22Rv1 (cell line): ENCODE measurements at regions not wholly inside any gene's neighbourhood (a gene's known extent, or its start where the extent isn't known, plus 50 kb on each side); places are given as distances from the start of the nearest gene placed in this dataset.

Experiments
- H3K27ac ChIP-seq: fragments of 450-650 bp; 2 replicates; pipeline ENCODE4 v1.5.1; 2017
- ZFX ChIP-seq: fragments of 450-650 bp; IDR thresholded peaks from 2 replicates; pipeline ENCODE4 v1.6.1; 2017; ENCODE audit warnings: antibody characterized with exemption, borderline replicate concordance
- TF ChIP-seq, protein P1 (sequence below): fragments of 450-650 bp; IDR thresholded peaks from 2 replicates; pipeline ENCODE4 v1.5.1; 2017; ENCODE audit warnings: mild to moderate bottlenecking

DNA sequence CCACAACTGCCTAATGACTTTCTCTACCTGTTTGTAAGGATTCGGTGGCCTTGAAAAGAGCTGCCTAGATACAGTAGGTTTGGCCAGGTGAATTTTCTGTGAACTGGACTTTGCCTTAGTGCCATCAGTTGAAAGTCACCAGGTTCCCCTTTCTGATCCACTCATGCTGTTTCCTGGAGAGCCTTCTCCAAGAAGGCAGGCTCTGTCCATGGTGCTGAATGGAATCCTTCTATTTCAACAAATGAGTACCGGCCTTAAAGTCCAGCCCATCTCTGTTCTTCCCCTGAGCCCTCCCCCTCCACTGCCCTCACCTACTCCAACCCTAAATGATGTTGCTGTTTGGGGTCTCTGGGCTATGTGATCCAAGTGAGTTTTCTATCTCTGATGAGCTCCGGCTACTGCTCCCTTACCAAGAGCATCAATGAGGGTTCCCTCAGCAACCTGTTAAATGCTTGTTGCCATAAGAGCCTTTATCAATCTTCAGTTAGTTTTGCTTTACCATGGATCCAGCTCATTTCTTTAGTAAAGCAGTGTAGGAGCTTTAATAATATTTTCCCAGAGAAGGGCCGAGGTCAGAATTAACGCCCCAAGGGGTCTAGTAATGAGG lies 500.4 kb downstream of the PTPRU start:
- TF ChIP-seq, protein P1, sequence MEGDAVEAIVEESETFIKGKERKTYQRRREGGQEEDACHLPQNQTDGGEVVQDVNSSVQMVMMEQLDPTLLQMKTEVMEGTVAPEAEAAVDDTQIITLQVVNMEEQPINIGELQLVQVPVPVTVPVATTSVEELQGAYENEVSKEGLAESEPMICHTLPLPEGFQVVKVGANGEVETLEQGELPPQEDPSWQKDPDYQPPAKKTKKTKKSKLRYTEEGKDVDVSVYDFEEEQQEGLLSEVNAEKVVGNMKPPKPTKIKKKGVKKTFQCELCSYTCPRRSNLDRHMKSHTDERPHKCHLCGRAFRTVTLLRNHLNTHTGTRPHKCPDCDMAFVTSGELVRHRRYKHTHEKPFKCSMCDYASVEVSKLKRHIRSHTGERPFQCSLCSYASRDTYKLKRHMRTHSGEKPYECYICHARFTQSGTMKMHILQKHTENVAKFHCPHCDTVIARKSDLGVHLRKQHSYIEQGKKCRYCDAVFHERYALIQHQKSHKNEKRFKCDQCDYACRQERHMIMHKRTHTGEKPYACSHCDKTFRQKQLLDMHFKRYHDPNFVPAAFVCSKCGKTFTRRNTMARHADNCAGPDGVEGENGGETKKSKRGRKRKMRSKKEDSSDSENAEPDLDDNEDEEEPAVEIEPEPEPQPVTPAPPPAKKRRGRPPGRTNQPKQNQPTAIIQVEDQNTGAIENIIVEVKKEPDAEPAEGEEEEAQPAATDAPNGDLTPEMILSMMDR: no peak
- H3K27ac ChIP-seq: no peak overlapping the region

DNA sequence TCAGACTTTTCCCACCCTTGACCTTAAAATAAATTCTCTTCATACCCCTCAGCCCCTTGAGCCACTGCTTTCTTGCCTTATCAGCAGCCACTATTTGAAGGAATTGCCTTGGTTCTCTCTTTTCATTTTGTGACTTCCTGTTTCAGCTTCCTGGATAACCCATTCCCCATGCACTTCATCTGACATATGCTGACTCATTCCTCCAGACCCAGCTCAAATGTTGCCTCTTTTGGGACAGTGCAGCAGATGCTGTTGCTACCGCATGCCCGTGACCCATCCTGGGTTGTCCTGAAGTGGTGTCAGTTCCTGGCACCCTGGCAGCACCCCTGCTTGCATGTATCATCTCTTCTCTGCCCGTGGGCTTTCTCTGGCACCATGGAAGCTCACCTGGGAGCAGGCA lies 496.1 kb downstream of the PTPRU start:
- TF ChIP-seq, protein P1: no peak
- TF ChIP-seq ZFX: no peak
- no peak overlapping the region for H3K27ac ChIP-seq

DNA sequence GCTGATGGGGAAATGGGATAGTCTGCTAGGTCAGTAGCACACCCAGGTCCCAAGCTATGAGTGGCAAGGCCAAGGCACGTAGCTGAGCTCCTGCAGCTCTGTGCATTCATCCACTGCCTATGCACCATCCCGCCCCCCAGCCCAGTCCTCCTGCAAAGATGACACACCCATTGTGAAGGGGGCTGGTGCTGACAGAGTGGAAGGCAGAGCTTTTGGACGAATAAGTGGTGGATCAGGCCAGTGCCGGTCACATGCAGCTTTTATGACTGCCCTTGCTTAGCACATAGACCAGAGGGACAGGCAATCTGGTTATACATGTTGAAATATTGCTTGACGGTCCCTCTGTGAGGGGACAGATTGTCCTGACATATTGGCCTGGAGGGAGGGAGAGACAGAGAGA lies 494.3 kb downstream of the PTPRU start:
- no peak for TF ChIP-seq ZFX
- TF ChIP-seq, protein P1: no peak
- no peak overlapping the region for H3K27ac ChIP-seq

DNA sequence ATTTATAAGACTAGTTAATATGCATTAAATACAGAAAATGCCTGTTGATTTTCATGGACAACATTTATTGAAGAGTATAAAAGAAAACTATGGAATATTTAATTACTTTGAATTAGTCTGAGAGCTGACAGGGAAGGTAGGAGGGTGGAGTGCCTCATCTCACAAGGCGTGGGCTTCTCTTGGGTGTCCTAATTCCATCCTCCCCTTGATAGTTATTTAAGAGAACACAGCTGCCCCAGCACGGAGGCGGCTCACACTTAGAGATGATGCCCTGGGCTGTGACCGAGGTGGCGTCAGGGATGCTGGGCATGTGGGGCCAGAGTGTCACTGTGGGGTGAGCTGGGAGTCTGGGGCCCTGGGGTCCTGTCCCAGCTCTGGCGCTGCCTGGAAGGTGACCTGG lies 493.0 kb downstream of the PTPRU start:
- H3K27ac ChIP-seq: no peak overlapping the region
- TF ChIP-seq, protein P1: no peak
- TF ChIP-seq ZFX: no peak

DNA sequence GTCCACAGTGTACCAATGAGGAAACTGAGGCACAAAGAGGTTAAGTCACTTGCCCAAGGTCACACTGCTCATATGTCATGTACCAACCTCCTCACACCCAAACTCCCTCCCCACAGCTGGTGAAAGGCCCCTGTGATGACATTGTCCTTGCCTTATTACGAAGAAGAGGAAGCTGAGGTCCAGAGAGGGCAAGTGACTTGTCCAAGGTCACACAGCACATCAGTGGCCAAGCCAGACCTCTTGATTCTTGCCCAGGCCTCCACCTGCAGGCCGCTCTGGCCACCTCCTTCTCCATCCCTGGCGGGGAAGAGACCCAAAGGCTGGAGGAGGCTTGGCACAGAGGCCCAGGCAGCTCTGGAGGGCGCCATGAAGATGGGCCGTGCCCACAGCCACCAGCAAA lies 492.4 kb downstream of the PTPRU start:
- H3K27ac ChIP-seq: no peak overlapping the region
- TF ChIP-seq ZFX: no peak
- TF ChIP-seq, protein P1: no peak

DNA sequence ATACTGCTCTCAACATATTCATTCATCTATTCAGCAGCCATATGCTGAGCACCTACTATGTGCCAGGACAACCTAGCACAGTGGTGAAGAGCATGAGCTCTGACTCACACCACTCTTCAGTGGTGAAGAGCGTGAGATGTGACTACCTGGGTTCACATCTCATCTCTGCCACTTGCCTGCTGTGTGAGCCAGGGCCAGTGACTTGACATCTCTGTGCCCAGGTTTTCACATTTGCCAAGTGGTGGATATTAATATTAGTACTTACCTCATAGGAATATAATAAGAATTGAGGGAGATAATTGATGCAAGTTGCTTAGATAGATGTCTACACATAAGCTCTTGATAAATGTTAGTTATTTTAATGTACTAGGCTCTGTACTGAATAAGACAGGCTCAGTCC lies 488.9 kb downstream of the PTPRU start:
- TF ChIP-seq ZFX: no peak
- TF ChIP-seq, protein P1: no peak

DNA sequence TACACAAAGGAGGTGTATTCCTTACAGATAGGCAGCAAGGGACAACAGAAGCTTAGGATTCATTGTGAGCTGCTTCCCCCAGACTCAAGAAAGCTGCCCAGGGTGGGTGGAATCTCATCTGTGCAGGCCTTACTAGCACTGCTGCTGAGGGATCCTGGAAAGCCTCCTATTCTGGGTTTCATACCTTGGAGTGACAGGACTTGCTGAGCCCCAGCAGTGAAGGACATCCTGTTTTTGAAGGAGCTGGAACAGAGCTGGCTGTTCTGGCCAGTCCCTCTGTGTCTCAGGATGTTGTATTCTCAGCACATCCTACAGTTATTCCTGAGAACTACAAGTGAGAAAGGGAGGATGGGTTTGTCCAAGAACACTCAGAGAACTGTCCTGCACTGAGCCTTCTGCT lies 486.3 kb downstream of the PTPRU start:
- H3K27ac ChIP-seq: no peak overlapping the region
- TF ChIP-seq, protein P1: no peak
- TF ChIP-seq ZFX: no peak

More for the DNA sequence above, 488.9 kb downstream of the PTPRU start:
- no peak overlapping the region for H3K27ac ChIP-seq
